ENCODE measurements at regions not wholly inside any gene's neighbourhood (a gene's known extent, or its start where the extent isn't known, plus 50 kb on each side); places are given as distances from the start of the nearest gene placed in this dataset.

DNA sequence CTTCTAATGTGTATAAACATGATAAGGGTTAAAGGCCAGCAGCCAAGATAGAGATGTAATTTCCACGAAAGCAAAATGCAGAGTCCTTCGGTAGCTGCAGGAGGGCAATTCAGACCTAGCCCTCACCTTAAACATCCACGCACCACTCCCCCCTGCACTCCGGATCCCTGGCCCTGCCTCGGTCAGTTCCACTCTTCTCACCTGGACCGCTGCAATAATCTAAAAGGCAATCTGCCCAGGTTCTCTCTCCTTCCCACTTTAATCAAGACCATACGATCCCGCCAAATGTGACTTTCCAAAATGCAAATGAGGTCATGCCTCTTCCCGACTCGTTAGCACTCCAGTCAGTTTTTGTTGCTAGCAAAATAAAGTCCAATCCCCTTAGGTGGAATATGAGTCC lies 485.2 kb downstream of the EIPR1 start:
- TF ChIP-seq, protein P1, sequence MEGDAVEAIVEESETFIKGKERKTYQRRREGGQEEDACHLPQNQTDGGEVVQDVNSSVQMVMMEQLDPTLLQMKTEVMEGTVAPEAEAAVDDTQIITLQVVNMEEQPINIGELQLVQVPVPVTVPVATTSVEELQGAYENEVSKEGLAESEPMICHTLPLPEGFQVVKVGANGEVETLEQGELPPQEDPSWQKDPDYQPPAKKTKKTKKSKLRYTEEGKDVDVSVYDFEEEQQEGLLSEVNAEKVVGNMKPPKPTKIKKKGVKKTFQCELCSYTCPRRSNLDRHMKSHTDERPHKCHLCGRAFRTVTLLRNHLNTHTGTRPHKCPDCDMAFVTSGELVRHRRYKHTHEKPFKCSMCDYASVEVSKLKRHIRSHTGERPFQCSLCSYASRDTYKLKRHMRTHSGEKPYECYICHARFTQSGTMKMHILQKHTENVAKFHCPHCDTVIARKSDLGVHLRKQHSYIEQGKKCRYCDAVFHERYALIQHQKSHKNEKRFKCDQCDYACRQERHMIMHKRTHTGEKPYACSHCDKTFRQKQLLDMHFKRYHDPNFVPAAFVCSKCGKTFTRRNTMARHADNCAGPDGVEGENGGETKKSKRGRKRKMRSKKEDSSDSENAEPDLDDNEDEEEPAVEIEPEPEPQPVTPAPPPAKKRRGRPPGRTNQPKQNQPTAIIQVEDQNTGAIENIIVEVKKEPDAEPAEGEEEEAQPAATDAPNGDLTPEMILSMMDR (IDR thresholded peaks at IDR 0.05) = no peak
- TF ChIP-seq POLR2AphosphoS5 (IDR thresholded peaks at IDR 0.05) (no peak), POLR2A (IDR thresholded peaks at IDR 0.05) (no peak)

Data from sigmoid colon (tissue), 4 donors.